GM12878 (cell line): ENCODE measurements at regions not wholly inside any gene's neighbourhood (a gene's known extent, or its start where the extent isn't known, plus 50 kb on each side); places are given as distances from the start of the nearest gene placed in this dataset.

ENCODE experiments used
- CHD2 ChIP-seq: IDR thresholded peaks from 2 replicates; pipeline ENCODE4 v1.6.1; 2011; ENCODE audit warnings: low read depth, low read length, improper control_type of control experiment, borderline replicate concordance
- EP300 ChIP-seq, 2 experiments: fragments of 150-350 bp in 1 of 2; IDR thresholded peaks; 2 replicates each; pipeline ENCODE4 v1.6.1; 2011 to 2012; ENCODE audit warnings: low read depth in 2 of 2, low read length in 2 of 2, borderline replicate concordance in 1 of 2, improper control_type of control experiment in 1 of 2, inconsistent platforms in 1 of 2; ENCODE audit not compliant: control insufficient read depth in 1 of 2
- MEF2A ChIP-seq: IDR thresholded peaks from 2 replicates; pipeline ENCODE4 v1.6.1; 2011; ENCODE audit warnings: low read depth, mild to moderate bottlenecking, low read length, moderate library complexity; ENCODE audit not compliant: insufficient read depth
- POLR2A ChIP-seq: IDR thresholded peaks from 2 replicates; pipeline ENCODE4 v1.6.1; 2011; ENCODE audit warnings: low read depth, mild to moderate bottlenecking, low read length
- RFX5 ChIP-seq: IDR thresholded peaks from 2 replicates; pipeline ENCODE4 v1.6.1; 2011; ENCODE audit warnings: low read depth, low read length, improper control_type of control experiment
- SMAD5 ChIP-seq: IDR thresholded peaks from 2 replicates; pipeline ENCODE4 v1.6.1; 2016; ENCODE audit warnings: antibody characterized with exemption, low read depth
- SMC3 ChIP-seq: IDR thresholded peaks from 2 replicates; pipeline ENCODE4 v1.6.1; 2011; ENCODE audit warnings: low read length, improper control_type of control experiment, borderline replicate concordance
- STAT3 ChIP-seq: IDR thresholded peaks from 2 replicates; pipeline ENCODE4 v1.6.1; 2011; ENCODE audit warnings: low read depth, low read length, improper control_type of control experiment
- TF ChIP-seq, protein P1 (sequence below), 3 experiments: IDR thresholded peaks in 2 of 3; conservative IDR thresholded peaks in 1 of 3; 2 replicates each; pipeline ENCODE4 v1.5.1; 2011; ENCODE audit warnings: low read depth in 3 of 3, low read length in 3 of 3, mild to moderate bottlenecking in 3 of 3, control low read depth in 2 of 3, moderate library complexity in 2 of 3, inconsistent platforms in 1 of 3, mixed read lengths in 1 of 3; ENCODE audit not compliant: control insufficient read depth in 2 of 3, insufficient read depth in 1 of 3; ENCODE audit errors: extremely low read depth in 1 of 3

DNA sequence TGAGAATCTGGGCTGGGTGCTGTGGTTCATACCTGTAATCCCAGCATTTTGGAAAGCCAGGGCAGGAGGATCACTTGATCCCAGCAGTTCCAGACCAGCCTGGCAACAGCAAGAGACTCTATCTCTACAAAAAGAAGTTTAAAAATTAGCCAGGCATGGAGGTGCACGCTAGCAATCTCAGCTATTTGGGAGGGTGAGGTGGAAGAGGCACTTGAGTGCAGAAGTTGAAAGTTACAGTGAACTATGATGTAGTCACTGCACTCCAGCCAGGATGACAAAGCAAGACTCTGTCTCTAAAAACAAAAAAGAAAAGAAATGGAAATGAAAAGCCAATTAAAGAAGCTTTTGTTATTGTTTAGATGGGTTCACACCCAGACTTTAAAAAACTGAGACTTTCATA, 131.6 kb upstream of the RASA1 start:
- TF ChIP-seq CHD2 (no peak), SMC3 (no peak), RFX5 (no peak), EP300 (IDR thresholded peaks at IDR 0.05; ENCODE audit: borderline replicate concordance in 1 of 2, control insufficient read depth in 1 of 2, low read depth in 2 of 2, low read length in 2 of 2) (no peak), POLR2A (no peak), MEF2A (no peak), STAT3 (no peak), SMAD5 (no peak)
- TF ChIP-seq, protein P1, sequence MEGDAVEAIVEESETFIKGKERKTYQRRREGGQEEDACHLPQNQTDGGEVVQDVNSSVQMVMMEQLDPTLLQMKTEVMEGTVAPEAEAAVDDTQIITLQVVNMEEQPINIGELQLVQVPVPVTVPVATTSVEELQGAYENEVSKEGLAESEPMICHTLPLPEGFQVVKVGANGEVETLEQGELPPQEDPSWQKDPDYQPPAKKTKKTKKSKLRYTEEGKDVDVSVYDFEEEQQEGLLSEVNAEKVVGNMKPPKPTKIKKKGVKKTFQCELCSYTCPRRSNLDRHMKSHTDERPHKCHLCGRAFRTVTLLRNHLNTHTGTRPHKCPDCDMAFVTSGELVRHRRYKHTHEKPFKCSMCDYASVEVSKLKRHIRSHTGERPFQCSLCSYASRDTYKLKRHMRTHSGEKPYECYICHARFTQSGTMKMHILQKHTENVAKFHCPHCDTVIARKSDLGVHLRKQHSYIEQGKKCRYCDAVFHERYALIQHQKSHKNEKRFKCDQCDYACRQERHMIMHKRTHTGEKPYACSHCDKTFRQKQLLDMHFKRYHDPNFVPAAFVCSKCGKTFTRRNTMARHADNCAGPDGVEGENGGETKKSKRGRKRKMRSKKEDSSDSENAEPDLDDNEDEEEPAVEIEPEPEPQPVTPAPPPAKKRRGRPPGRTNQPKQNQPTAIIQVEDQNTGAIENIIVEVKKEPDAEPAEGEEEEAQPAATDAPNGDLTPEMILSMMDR (IDR thresholded peaks at IDR 0.05 in 2 of 3, conservative IDR thresholded peaks at IDR 0.05 in 1 of 3; ENCODE audit: control insufficient read depth in 2 of 3, extremely low read depth in 1 of 3, insufficient read depth in 1 of 3, low read depth in 3 of 3, low read length in 3 of 3) = no peak
